ENCODE measurements at regions not wholly inside any gene's neighbourhood (a gene's known extent, or its start where the extent isn't known, plus 50 kb on each side); places are given as distances from the start of the nearest gene placed in this dataset.

GRCh38 chr6:14513496-14514393 is 396.2 kb downstream of the CD83 start:
- Histone ChIP-seq H3K27ac (ENCODE audit: extremely low read length, insufficient read depth, low read length) (no peak overlapping the region), H3K4me3 (replicated peaks in 1 of 3; ENCODE audit: insufficient read depth in 1 of 3, low read depth in 2 of 3, low read length in 3 of 3) (no peak overlapping the region), H2AFZ (ENCODE audit: low read length) (no peak overlapping the region), H3K79me2 (ENCODE audit: insufficient read depth, low read length) (no peaks in the 10 kb centered on the region), H3K27me3 (ENCODE audit: control insufficient read depth in 1 of 2, insufficient read depth in 2 of 2, low read length in 2 of 2) (no peaks in the 10 kb centered on the region), H3K4me2 (ENCODE audit: low read depth, low read length) (no peak overlapping the region), H3K9me3 (ENCODE audit: low read length) (no peaks in the 10 kb centered on the region), H4K20me1 (ENCODE audit: insufficient read depth, low read length) (no peaks in the 10 kb centered on the region), H3K4me1 (ENCODE audit: insufficient read depth, low read length) (no peaks in the 10 kb centered on the region), H3K36me3 (replicated peaks in 1 of 2; ENCODE audit: control insufficient read depth in 1 of 2, insufficient read depth in 2 of 2, low read length in 2 of 2) (no peaks in the 10 kb centered on the region), H3K9ac (ENCODE audit: insufficient read depth, low read depth, low read length) (no peak overlapping the region)
- intact Hi-C loops (cut with micrococcal nuclease; ENCODE audit: unreplicated experiment) (no loop called here), in situ Hi-C loops (cut with HindIII; ENCODE audit: extremely low pct_ligation_motif_present, low pct_unique_long_range_greater_than_20kb) (no loop called here)
- CTCF ChIA-PET (ENCODE audit: low intra/inter-chr PET ratio, low total read pairs) = no interaction called here
- no TSS peak for BruUV-seq (replicated peaks)
- FAIRE-seq (no peak), DNase-seq (ENCODE audit: low spot score) (no peak), ATAC-seq (no peak)
- no peak for TF ChIP-seq ZNF670 (CRISPR knock-in tag; IDR thresholded peaks at IDR 0.05; ENCODE audit: borderline replicate concordance)
- POLR2A ChIA-PET = no interaction called here
- 22% methylated on average over 7 of the region's 7 CpGs for WGBS (ENCODE audit: low lambda C conversion rate)

- DNase-seq (ENCODE audit: low spot score) (no peak), FAIRE-seq (no peak), ATAC-seq (no peak)
- Histone ChIP-seq H3K27me3 (ENCODE audit: control insufficient read depth in 1 of 2, insufficient read depth in 2 of 2, low read length in 2 of 2) (no peaks in the 10 kb centered on the region), H3K9me3 (ENCODE audit: low read length) (no peaks in the 10 kb centered on the region), H3K4me2 (ENCODE audit: low read depth, low read length) (no peak overlapping the region), H3K36me3 (replicated peaks in 1 of 2; ENCODE audit: control insufficient read depth in 1 of 2, insufficient read depth in 2 of 2, low read length in 2 of 2) (no peaks in the 10 kb centered on the region), H3K27ac (ENCODE audit: extremely low read length, insufficient read depth, low read length) (no peak overlapping the region), H3K4me1 (ENCODE audit: insufficient read depth, low read length) (no peaks in the 10 kb centered on the region), H3K4me3 (replicated peaks in 1 of 3; ENCODE audit: insufficient read depth in 1 of 3, low read depth in 2 of 3, low read length in 3 of 3) (no peak overlapping the region), H3K79me2 (ENCODE audit: insufficient read depth, low read length) (no peaks in the 10 kb centered on the region), H3K9ac (ENCODE audit: insufficient read depth, low read depth, low read length) (no peak overlapping the region), H2AFZ (ENCODE audit: low read length) (no peak overlapping the region), H4K20me1 (ENCODE audit: insufficient read depth, low read length) (no peaks in the 10 kb centered on the region)
- CTCF ChIA-PET (ENCODE audit: low intra/inter-chr PET ratio, low total read pairs) = no interaction called here
- TF ChIP-seq NFIB (CRISPR knock-in tag; IDR thresholded peaks at IDR 0.05; ENCODE audit: borderline replicate concordance) (no peak), ZNF430 (CRISPR knock-in tag; IDR thresholded peaks at IDR 0.05) (no peak), MEIS1 (CRISPR knock-in tag; IDR thresholded peaks at IDR 0.05; ENCODE audit: borderline replicate concordance) (no peak), PBX3 (CRISPR knock-in tag; IDR thresholded peaks at IDR 0.05; ENCODE audit: borderline replicate concordance) (no peak), ARNT2 (CRISPR knock-in tag; IDR thresholded peaks at IDR 0.05; ENCODE audit: low read depth) (no peak), ARNT (IDR thresholded peaks at IDR 0.05) (no peak), ZNF275 (CRISPR knock-in tag; IDR thresholded peaks at IDR 0.05; ENCODE audit: borderline replicate concordance) (no peak), ZNF350 (CRISPR knock-in tag; IDR thresholded peaks at IDR 0.05; ENCODE audit: borderline replicate concordance, low read depth) (no peak), KDM3A (CRISPR knock-in tag; IDR thresholded peaks at IDR 0.05; ENCODE audit: low read depth) (no peak)
- TF ChIP-seq, protein P1, sequence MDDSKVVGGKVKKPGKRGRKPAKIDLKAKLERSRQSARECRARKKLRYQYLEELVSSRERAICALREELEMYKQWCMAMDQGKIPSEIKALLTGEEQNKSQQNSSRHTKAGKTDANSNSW (CRISPR knock-in tag; IDR thresholded peaks at IDR 0.05; ENCODE audit: borderline replicate concordance) = no peak
- intact Hi-C loops (cut with micrococcal nuclease; ENCODE audit: unreplicated experiment) = no loop called here
- WGBS (ENCODE audit: low lambda C conversion rate) = 38% methylated on average over 11 of the region's 11 CpGs
- BruUV-seq (replicated peaks) = no TSS peak
- POLR2A ChIA-PET = no interaction called here
- in situ Hi-C loops (cut with HindIII; ENCODE audit: extremely low pct_ligation_motif_present, low pct_unique_long_range_greater_than_20kb) = no loop called here
These were observed 399.4 kb downstream of the CD83 start for GRCh38 chr6:14516956-14517355.

Measured in HepG2 (cell line).